HEK293T (cell line): ENCODE measurements at regions not wholly inside any gene's neighbourhood (a gene's known extent, or its start where the extent isn't known, plus 50 kb on each side); places are given as distances from the start of the nearest gene placed in this dataset.

Experiments
- CTCF ChIA-PET: fragments of 350-600 bp; formaldehyde crosslinking; extraction: SDS; loops from one replicate; lab custom pipeline; 2021; ENCODE audit warnings: antibody characterized with exemption, inconsistent platforms; lab: Yijun Ruan, JAX
- POLR2A ChIA-PET: fragments of 350-600 bp; formaldehyde crosslinking; extraction: SDS; loops from one replicate; lab custom pipeline; 2020; ENCODE audit warnings: antibody characterized with exemption, inconsistent platforms; lab: Yijun Ruan, JAX
- DNase-seq: peaks from one replicate; pipeline ENCODE4 v3.0.0; 2012; ENCODE audit warnings: mixed read lengths; ENCODE audit errors: extremely low spot score
- ARNT ChIP-seq: fragments of 450-650 bp; IDR thresholded peaks from 2 replicates; pipeline ENCODE4 v1.6.1; 2017; ENCODE audit warnings: mild to moderate bottlenecking
- BHLHE40 ChIP-seq: fragments of 450-650 bp; IDR thresholded peaks from 2 replicates; pipeline ENCODE4 v1.6.1; 2016; ENCODE audit warnings: mild to moderate bottlenecking, moderate library complexity, borderline replicate concordance
- CTBP1 ChIP-seq: fragments of 450-650 bp; IDR thresholded peaks from 2 replicates; pipeline ENCODE4 v1.6.1; 2016; ENCODE audit warnings: borderline replicate concordance
- ELF4 ChIP-seq: fragments of 450-650 bp; IDR thresholded peaks from 2 replicates; pipeline ENCODE4 v1.6.1; 2017; ENCODE audit warnings: antibody characterized with exemption
- FOXA1 ChIP-seq: fragments of 450-650 bp; IDR thresholded peaks from 2 replicates; pipeline ENCODE4 v1.6.1; 2016; ENCODE audit warnings: mild to moderate bottlenecking
- FOXK2 ChIP-seq: fragments of 450-650 bp; IDR thresholded peaks from 2 replicates; pipeline ENCODE4 v1.6.1; 2016; ENCODE audit warnings: mild to moderate bottlenecking
- FOXM1 ChIP-seq: fragments of 450-650 bp; IDR thresholded peaks from 2 replicates; pipeline ENCODE4 v1.6.1; 2017; ENCODE audit warnings: mild to moderate bottlenecking, borderline replicate concordance
- HDGF ChIP-seq: fragments of 450-650 bp; IDR thresholded peaks from 2 replicates; pipeline ENCODE4 v1.6.1; 2017; ENCODE audit warnings: antibody characterized with exemption, borderline replicate concordance
- L3MBTL2 ChIP-seq: fragments of 450-650 bp; conservative IDR thresholded peaks from 2 replicates; pipeline ENCODE4 v1.6.1; 2016; ENCODE audit warnings: mild to moderate bottlenecking
- LEF1 ChIP-seq: fragments of 450-650 bp; IDR thresholded peaks from 2 replicates; pipeline ENCODE4 v1.6.1; 2017; ENCODE audit warnings: mild to moderate bottlenecking, borderline replicate concordance
- NFRKB ChIP-seq: fragments of 450-650 bp; IDR thresholded peaks from 2 replicates; pipeline ENCODE4 v1.6.1; 2016; ENCODE audit warnings: mild to moderate bottlenecking, moderate library complexity
- SP1 ChIP-seq: fragments of 450-650 bp; IDR thresholded peaks from 2 replicates; pipeline ENCODE4 v1.6.1; 2017
- SUZ12 ChIP-seq: fragments of 450-650 bp; IDR thresholded peaks from 2 replicates; pipeline ENCODE4 v1.6.1; 2016; ENCODE audit warnings: mild to moderate bottlenecking
- TARDBP ChIP-seq: fragments of 450-650 bp; IDR thresholded peaks from 2 replicates; pipeline ENCODE4 v1.6.1; 2016
- ZNF384 ChIP-seq: fragments of 450-650 bp; IDR thresholded peaks from 2 replicates; pipeline ENCODE4 v1.6.1; 2016
- TF ChIP-seq, protein P1 (sequence below): fragments of 450-650 bp; IDR thresholded peaks from 2 replicates; pipeline ENCODE4 v1.6.1; 2016

DNA sequence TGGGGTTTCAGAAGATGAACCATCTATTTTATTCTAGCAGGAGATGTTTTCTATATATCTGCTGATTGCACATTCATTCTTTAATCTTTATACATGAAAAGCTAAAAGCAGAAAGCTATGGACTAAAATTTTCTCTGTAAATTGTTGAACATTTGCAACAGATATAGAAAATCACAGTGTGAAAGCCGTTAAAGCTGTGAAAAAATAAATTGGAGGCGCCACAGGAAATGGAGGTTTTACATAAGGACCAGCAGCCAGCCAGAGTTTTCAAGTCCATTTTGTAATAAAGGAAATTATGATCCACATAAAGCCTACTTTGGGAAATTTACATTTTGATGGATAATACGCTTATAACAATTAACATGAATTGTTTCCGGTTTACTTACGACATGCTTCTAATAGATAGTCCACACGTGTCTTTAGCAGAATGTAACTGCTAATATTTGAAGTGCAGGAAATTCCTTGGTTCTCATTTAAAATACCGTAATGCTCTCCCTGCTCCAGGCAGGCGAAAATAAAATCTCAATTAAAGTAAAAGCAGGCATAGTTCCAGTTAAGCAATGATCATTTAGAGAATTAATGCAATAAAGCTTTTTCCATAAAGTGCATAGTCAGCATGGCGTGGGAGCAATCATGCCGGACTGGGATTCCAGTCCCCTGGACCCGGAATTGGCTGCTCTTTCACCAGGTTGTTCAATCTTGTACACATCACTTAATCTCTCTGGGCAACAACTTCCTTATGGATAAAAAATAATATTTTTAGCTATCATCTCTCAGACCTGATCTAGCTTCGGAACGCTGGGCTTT is 445.4 kb downstream of the ZNF608 start:
- ChIA-PET POLR2A (no interaction called here), CTCF (interaction anchor here (0.6 kb wide), 1 partner anchor 15 kb away, joined by 3 read pairs; no protein-coding TSS in a partner anchor)
- TF ChIP-seq SUZ12 (no peak), BHLHE40 (no peak), SP1 (no peak), L3MBTL2 (no peak), ZNF384 (no peak), TARDBP (no peak), FOXM1 (no peak), ELF4 (no peak), LEF1 (no peak), ARNT (no peak), FOXK2 (no peak)
- DNase-seq = no peak

DNA sequence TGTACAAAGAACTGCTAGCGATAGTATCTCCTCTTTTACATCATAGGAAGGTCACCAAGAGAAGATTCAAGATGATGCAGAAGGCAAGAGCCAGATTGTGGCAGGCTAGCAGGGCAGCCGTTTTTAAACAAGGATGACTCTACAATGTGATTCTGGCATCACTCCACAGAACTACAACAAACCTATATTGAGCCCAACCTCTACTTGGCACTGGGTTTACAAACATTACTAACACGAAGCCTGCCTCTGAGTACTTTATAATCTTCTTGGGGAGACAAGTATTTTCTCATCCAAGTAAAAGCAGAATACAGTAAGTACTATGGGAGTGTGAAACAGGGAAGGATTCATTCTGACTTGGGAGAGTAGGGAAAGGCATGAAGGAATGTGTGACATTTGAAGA is 448.6 kb downstream of the ZNF608 start:
- CTCF ChIA-PET = no interaction called here

DNA sequence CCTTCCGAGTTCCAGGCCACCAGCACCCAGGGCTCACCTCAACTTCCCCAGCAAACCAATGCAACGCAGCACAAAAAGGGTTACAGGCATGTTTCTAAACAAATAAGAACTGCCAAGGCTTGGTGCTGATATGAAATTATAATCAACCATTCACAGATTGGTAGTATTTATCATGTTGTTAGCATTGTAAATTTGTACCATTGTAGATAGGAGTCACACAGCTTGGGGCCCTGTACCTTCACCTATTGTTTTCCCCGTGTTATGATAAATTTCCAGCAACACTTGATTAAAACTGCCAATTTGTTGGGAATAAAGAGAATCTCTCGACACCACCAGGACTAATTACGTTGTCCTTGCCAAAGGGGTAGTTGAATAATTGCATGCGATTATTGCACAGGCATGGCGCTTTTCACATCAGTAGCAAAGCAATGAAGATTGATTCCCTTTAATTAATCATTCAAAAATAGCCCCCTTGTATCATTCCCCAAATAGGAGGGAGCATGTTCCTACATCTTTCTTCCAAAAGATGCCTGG is 454.1 kb downstream of the ZNF608 start:
- TF ChIP-seq FOXM1 (no peak), HDGF (no peak), ZNF384 (no peak), ELF4 (no peak), L3MBTL2 (no peak), SUZ12 (no peak), FOXA1 (no peak), CTBP1 (no peak), SP1 (no peak), TARDBP (no peak), BHLHE40 (no peak), LEF1 (no peak), NFRKB (no peak), FOXK2 (no peak), ARNT (no peak)
- TF ChIP-seq, protein P1, sequence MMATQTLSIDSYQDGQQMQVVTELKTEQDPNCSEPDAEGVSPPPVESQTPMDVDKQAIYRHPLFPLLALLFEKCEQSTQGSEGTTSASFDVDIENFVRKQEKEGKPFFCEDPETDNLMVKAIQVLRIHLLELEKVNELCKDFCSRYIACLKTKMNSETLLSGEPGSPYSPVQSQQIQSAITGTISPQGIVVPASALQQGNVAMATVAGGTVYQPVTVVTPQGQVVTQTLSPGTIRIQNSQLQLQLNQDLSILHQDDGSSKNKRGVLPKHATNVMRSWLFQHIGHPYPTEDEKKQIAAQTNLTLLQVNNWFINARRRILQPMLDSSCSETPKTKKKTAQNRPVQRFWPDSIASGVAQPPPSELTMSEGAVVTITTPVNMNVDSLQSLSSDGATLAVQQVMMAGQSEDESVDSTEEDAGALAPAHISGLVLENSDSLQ = no peak
- no peak for DNase-seq
- ChIA-PET POLR2A (no interaction called here), CTCF (no interaction called here)

More for the DNA sequence above, 448.6 kb downstream of the ZNF608 start:
- POLR2A ChIA-PET = no interaction called here
- DNase-seq = no peak
- no peak for TF ChIP-seq FOXM1
- TF ChIP-seq SP1 = no peak
- no peak for TF ChIP-seq ARNT
- no peak for TF ChIP-seq NFRKB
- no peak for TF ChIP-seq L3MBTL2
- TF ChIP-seq CTBP1 = no peak
- TF ChIP-seq FOXA1 = no peak
- no peak for TF ChIP-seq SUZ12
- no peak for TF ChIP-seq ELF4
- TF ChIP-seq, protein P1 = no peak
- no peak for TF ChIP-seq BHLHE40
- no peak for TF ChIP-seq TARDBP
- TF ChIP-seq HDGF = no peak
- TF ChIP-seq LEF1 = no peak
- no peak for TF ChIP-seq ZNF384

DNA sequence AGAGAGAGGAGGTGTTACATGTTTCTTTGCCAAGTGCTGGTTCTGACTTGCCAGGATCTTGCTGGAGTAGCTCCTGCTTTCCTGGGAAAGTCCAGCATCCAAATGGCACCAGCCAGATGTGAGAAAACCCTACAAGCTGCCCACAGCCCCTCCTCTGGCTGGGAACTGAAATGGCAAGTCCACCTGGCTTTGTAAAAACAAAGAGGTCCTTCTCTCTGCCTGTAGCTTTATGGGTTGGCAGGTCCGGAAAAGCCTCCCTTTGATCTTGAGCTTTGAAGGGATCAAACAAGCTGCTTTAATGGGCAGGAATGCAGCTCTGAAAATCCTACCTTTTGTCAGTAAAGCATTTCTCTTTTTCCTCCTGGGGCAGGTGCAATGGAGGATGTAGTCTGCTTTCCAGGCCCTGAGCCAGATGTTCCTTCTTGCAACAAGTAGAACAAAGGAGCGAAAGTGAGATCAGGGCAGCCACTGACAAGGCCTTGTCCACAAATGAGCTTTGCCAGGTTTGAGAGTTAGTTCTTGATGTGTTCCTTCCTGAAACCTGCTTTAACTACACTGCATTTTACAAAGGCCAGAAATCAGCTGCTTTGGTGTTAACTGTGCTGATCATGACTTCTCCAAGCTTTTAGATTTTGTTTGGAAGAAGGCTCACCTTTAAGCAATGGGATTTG is 456.7 kb downstream of the ZNF608 start:
- no peak for TF ChIP-seq SUZ12
- TF ChIP-seq CTBP1 = no peak
- no peak for TF ChIP-seq ZNF384
- no peak for TF ChIP-seq SP1
- no peak for TF ChIP-seq LEF1
- DNase-seq = peak; percentile 16
- POLR2A ChIA-PET = no interaction called here
- CTCF ChIA-PET = no interaction called here

DNA sequence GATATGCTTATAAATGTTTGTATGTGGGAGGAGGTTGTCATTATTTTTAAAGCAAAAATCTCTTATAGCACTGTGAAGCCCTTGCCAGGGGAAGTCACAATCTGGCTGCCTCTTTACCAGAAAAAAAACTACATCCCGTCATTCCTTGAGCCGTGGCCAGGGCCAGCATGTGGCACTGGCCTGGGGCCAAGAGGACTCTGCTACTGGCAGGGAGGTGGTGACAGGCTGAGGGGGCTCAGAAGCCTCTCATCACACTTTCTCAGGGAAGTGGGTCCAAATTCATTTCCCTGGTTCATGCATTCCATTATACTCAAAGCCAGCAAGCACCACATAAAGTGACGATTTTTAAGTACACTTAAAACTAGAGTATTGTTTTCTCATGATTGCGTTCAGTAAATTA is 457.3 kb downstream of the ZNF608 start:
- ChIA-PET POLR2A (no interaction called here), CTCF (interaction anchor here (0.6 kb wide), 1 partner anchor 12 kb away, joined by 5 read pairs; no protein-coding TSS in a partner anchor)
- DNase-seq = no peak
- TF ChIP-seq SP1 = no peak
- TF ChIP-seq L3MBTL2 = no peak
- TF ChIP-seq SUZ12 = no peak
- TF ChIP-seq TARDBP = no peak
- no peak for TF ChIP-seq BHLHE40
- TF ChIP-seq FOXK2 = no peak
- no peak for TF ChIP-seq ARNT
- no peak for TF ChIP-seq NFRKB
- TF ChIP-seq, protein P1 = no peak
- TF ChIP-seq FOXM1 = no peak
- TF ChIP-seq CTBP1 = no peak
- TF ChIP-seq FOXA1 = no peak
- no peak for TF ChIP-seq ELF4
- no peak for TF ChIP-seq ZNF384
- TF ChIP-seq HDGF = no peak
- TF ChIP-seq LEF1 = no peak
